H1 (cell line): ENCODE measurements at regions not wholly inside any gene's neighbourhood (a gene's known extent, or its start where the extent isn't known, plus 50 kb on each side); places are given as distances from the start of the nearest gene placed in this dataset.

Source experiments
- JUND ChIP-seq: IDR thresholded peaks from 2 replicates; pipeline ENCODE4 v1.6.1; 2011; ENCODE audit warnings: mild to moderate bottlenecking, improper control_type of control experiment, low read length
- TF ChIP-seq, protein P1 (sequence below): IDR thresholded peaks from 2 replicates; pipeline ENCODE4 v1.6.1; 2012; ENCODE audit warnings: low read length, inconsistent platforms

- no peak for TF ChIP-seq JUND
- TF ChIP-seq, protein P1, sequence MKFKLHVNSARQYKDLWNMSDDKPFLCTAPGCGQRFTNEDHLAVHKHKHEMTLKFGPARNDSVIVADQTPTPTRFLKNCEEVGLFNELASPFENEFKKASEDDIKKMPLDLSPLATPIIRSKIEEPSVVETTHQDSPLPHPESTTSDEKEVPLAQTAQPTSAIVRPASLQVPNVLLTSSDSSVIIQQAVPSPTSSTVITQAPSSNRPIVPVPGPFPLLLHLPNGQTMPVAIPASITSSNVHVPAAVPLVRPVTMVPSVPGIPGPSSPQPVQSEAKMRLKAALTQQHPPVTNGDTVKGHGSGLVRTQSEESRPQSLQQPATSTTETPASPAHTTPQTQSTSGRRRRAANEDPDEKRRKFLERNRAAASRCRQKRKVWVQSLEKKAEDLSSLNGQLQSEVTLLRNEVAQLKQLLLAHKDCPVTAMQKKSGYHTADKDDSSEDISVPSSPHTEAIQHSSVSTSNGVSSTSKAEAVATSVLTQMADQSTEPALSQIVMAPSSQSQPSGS: no peak
Observed at GRCh38 chr2:180279581-180279980, 272.5 kb upstream of the CWC22 start (continued).
